SK-N-SH (cell line): ENCODE measurements at regions not wholly inside any gene's neighbourhood (a gene's known extent, or its start where the extent isn't known, plus 50 kb on each side); places are given as distances from the start of the nearest gene placed in this dataset.

Experiments used
- CTCF ChIA-PET: fragments of 300-600, 350-600 bp; formaldehyde crosslinking; extraction: SDS; loops from one replicate; lab custom pipeline; 2021; lab: Yijun Ruan, JAX
- POLR2A ChIA-PET: fragments of 350-600 bp; sonication (Branson Sonifier 250); formaldehyde crosslinking; extraction: SDS; loops from one replicate; lab custom pipeline; 2020; ENCODE audit warnings: antibody characterized with exemption, inconsistent platforms; lab: Yijun Ruan, JAX
- DNase-seq: peaks from one replicate; pipeline ENCODE4 v3.0.0; 2012
- H2AFZ ChIP-seq: fragments of 200-600 bp; sonication (generic); 2 replicates; pipeline ENCODE4 v1.8.1; 2016; ENCODE audit warnings: antibody characterized with exemption, mild to moderate bottlenecking, low read depth
- H3F3A ChIP-seq: fragments of 200-600 bp; sonication (generic); replicated peaks from 2 replicates; pipeline ENCODE3; 2016; ENCODE audit warnings: antibody characterized with exemption, mild to moderate bottlenecking; ENCODE audit not compliant: insufficient read depth
- H3K27ac ChIP-seq, 2 experiments: fragments of 200-500 bp in 1 of 2; fragments of 200-600 bp in 1 of 2; sonication (Bioruptor generic) in 1 of 2; sonication (generic), shearing (Covaris generic) in 1 of 2; 2 replicates each; pipeline versions ENCODE4 v1.5.1 to v1.6.1; 2014 to 2016; ENCODE audit warnings: low read depth in 2 of 2, inconsistent platforms in 1 of 2, low read length in 1 of 2, mild to moderate bottlenecking in 1 of 2, mixed read lengths in 1 of 2
- H3K27me3 ChIP-seq: fragments of 200-600 bp; sonication (generic), shearing (Covaris generic); 2 replicates; pipeline ENCODE4 v1.6.1; 2016; ENCODE audit warnings: mixed run types; ENCODE audit not compliant: insufficient read depth
- H3K36me3 ChIP-seq, 2 experiments: fragments of 200-500 bp in 1 of 2; fragments of 200-600 bp in 1 of 2; sonication (Bioruptor generic) in 1 of 2; sonication (generic) in 1 of 2; replicated peaks in 1 of 2; 2 replicates each; pipeline versions ENCODE3 to v1.5.1; 2014 to 2016; ENCODE audit warnings: low read length in 1 of 2, mild to moderate bottlenecking in 1 of 2; ENCODE audit not compliant: insufficient read depth in 2 of 2, control insufficient read depth in 1 of 2
- H3K4me1 ChIP-seq, 2 experiments: fragments of 200-500 bp in 1 of 2; fragments of 200-600 bp in 1 of 2; sonication (Bioruptor generic) in 1 of 2; sonication (generic), shearing (Covaris generic) in 1 of 2; 2 replicates each; pipeline versions ENCODE4 v1.5.1 to v1.6.1; 2014 to 2016; ENCODE audit warnings: low read depth in 1 of 2, low read length in 1 of 2, mixed run types in 1 of 2; ENCODE audit not compliant: insufficient read depth in 2 of 2, control insufficient read depth in 1 of 2
- H3K4me2 ChIP-seq: fragments of 200-600 bp; sonication (generic), shearing (Covaris generic); 2 replicates; pipeline ENCODE4 v1.6.1; 2017; ENCODE audit warnings: mixed run types
- H3K4me3 ChIP-seq, 2 experiments: fragments of 200-500 bp in 1 of 2; fragments of 200-600 bp in 1 of 2; sonication (Bioruptor generic) in 1 of 2; sonication (generic), shearing (Covaris generic) in 1 of 2; 2 replicates each; pipeline versions ENCODE4 v1.5.1 to v1.8.1; 2014 to 2016; ENCODE audit warnings: low read depth in 2 of 2, inconsistent platforms in 1 of 2, low read length in 1 of 2, mild to moderate bottlenecking in 1 of 2, mixed read lengths in 1 of 2, moderate library complexity in 1 of 2
- H3K79me2 ChIP-seq: fragments of 200-600 bp; sonication (generic); 2 replicates; pipeline ENCODE4 v1.8.1; 2017; ENCODE audit warnings: mild to moderate bottlenecking; ENCODE audit not compliant: insufficient read depth
- H3K9ac ChIP-seq: fragments of 200-600 bp; sonication (generic); 2 replicates; pipeline ENCODE4 v1.6.1; 2017; ENCODE audit warnings: mixed run types
- H3K9me2 ChIP-seq: fragments of 200-600 bp; sonication (generic); 2 replicates; pipeline ENCODE4 v1.6.1; 2017; ENCODE audit warnings: mixed run types
- H3K9me3 ChIP-seq: fragments of 200-600 bp; sonication (generic); 2 replicates; pipeline ENCODE4 v1.6.1; 2017; ENCODE audit warnings: mixed run types, mild to moderate bottlenecking, moderate library complexity
- H4K20me1 ChIP-seq: fragments of 200-600 bp; sonication (generic); 2 replicates; pipeline ENCODE4 v1.6.1; 2017; ENCODE audit warnings: mild to moderate bottlenecking, mixed run types; ENCODE audit not compliant: insufficient read depth
- FOSL2 ChIP-seq: IDR thresholded peaks from 2 replicates; pipeline ENCODE4 v1.4.0; 2012; ENCODE audit warnings: low read depth, mild to moderate bottlenecking, moderate library complexity, borderline replicate concordance
- FOXJ3 ChIP-seq: sonication (generic); formaldehyde crosslinking; IDR thresholded peaks from 2 replicates; pipeline ENCODE4 v1.5.1; 2020; ENCODE audit warnings: mild to moderate bottlenecking, missing genetic modification reagents
- FOXM1 ChIP-seq: IDR thresholded peaks from 2 replicates; pipeline ENCODE4 v1.4.0; 2012; ENCODE audit warnings: low read depth, mild to moderate bottlenecking
- GATA2 ChIP-seq: sonication (generic); formaldehyde crosslinking; IDR thresholded peaks from 2 replicates; pipeline ENCODE4 v1.5.0; 2020; ENCODE audit warnings: mild to moderate bottlenecking, missing genetic modification reagents
- JUND ChIP-seq: IDR thresholded peaks from 2 replicates; pipeline ENCODE4 v1.4.0; 2012
- MEF2A ChIP-seq: IDR thresholded peaks from 2 replicates; pipeline ENCODE4 v1.4.0; 2012; ENCODE audit warnings: low read depth, borderline replicate concordance
- NFIC ChIP-seq: IDR thresholded peaks from 2 replicates; pipeline ENCODE4 v1.4.0; 2012; ENCODE audit warnings: borderline replicate concordance
- RAD21 ChIP-seq: IDR thresholded peaks from 2 replicates; pipeline ENCODE4 v1.6.1; 2012; ENCODE audit warnings: mild to moderate bottlenecking, low read length
- RCOR1 ChIP-seq: fragments of 150-350 bp; IDR thresholded peaks from 2 replicates; pipeline ENCODE4 v1.6.1; 2017; ENCODE audit warnings: antibody characterized with exemption, low read length
- RXRA ChIP-seq: IDR thresholded peaks from 2 replicates; pipeline ENCODE4 v1.4.0; 2012; ENCODE audit warnings: low read depth, mild to moderate bottlenecking, borderline replicate concordance
- SIN3A ChIP-seq: IDR thresholded peaks from 2 replicates; pipeline ENCODE4 v1.6.1; 2012; ENCODE audit warnings: low read depth, mild to moderate bottlenecking, low read length, moderate library complexity, borderline replicate concordance
- TEAD4 ChIP-seq: IDR thresholded peaks from 2 replicates; pipeline ENCODE4 v1.4.0; 2012; ENCODE audit warnings: mild to moderate bottlenecking, borderline replicate concordance; ENCODE audit not compliant: insufficient read depth
- USF2 ChIP-seq: fragments of 150-350 bp; IDR thresholded peaks from 2 replicates; pipeline ENCODE4 v1.6.1; 2017; ENCODE audit warnings: antibody characterized with exemption, low read length, low read depth, borderline replicate concordance
- TF ChIP-seq, protein P1 (sequence below): IDR thresholded peaks from 2 replicates; pipeline ENCODE4 v1.4.0; 2012; ENCODE audit warnings: low read depth, borderline replicate concordance

DNA sequence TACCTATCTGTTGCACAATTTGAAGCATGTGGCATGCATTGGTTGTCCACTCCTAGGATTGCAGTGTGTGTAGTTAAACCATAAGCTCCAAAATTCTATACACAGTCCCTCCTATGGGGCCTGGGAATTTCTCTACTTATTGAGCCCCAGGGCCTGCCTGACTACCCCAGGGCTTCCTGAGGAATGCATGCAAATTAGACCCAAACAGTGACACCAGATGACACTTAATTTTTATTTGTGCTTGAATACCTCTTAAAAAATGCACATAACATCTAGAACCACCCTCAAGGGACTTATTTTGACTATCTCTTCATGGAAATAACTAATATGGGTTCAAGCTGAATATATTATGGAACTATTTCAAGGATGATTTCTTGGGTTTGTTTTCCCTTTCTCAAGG is 236.4 kb downstream of the PPP1R2C start:
- DNase-seq: no peak
- H3F3A ChIP-seq: no peaks in the 10 kb centered on the region
- H3K4me3 ChIP-seq: no peak overlapping the region
- H4K20me1 ChIP-seq: no peaks in the 10 kb centered on the region
- TF ChIP-seq SIN3A (no peak), FOXJ3 (no peak), RXRA (no peak), USF2 (no peak), NFIC (no peak), RCOR1 (no peak), FOXM1 (no peak), RAD21 (no peak)
- H3K36me3 ChIP-seq: no peaks in the 10 kb centered on the region
- no peak overlapping the region for H3K27ac ChIP-seq
- CTCF ChIA-PET: no interaction called here
- H3K9ac ChIP-seq: no peak overlapping the region
- H3K4me2 ChIP-seq: no peak overlapping the region
- H3K9me2 ChIP-seq: no peaks in the 10 kb centered on the region
- POLR2A ChIA-PET: no interaction called here
- no peak overlapping the region for H2AFZ ChIP-seq
- H3K4me1 ChIP-seq: no peaks in the 10 kb centered on the region
- no peaks in the 10 kb centered on the region for H3K9me3 ChIP-seq
- H3K79me2 ChIP-seq: no peaks in the 10 kb centered on the region
- no peaks in the 10 kb centered on the region for H3K27me3 ChIP-seq

GRCh38 chrX:42540146-42540545 is 237.8 kb downstream of the PPP1R2C start:
- no peak overlapping the region for H3K27ac ChIP-seq
- TF ChIP-seq, protein P1, sequence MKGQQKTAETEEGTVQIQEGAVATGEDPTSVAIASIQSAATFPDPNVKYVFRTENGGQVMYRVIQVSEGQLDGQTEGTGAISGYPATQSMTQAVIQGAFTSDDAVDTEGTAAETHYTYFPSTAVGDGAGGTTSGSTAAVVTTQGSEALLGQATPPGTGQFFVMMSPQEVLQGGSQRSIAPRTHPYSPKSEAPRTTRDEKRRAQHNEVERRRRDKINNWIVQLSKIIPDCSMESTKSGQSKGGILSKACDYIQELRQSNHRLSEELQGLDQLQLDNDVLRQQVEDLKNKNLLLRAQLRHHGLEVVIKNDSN: no peak
- no peak for TF ChIP-seq GATA2
- TF ChIP-seq JUND: no peak
- no peak for TF ChIP-seq RAD21
- TF ChIP-seq USF2: no peak
- TF ChIP-seq TEAD4: no peak
- TF ChIP-seq FOSL2: no peak
- TF ChIP-seq RXRA: no peak
- TF ChIP-seq NFIC: no peak
- no peak for TF ChIP-seq MEF2A
- H3K9me2 ChIP-seq: no peaks in the 10 kb centered on the region
- CTCF ChIA-PET: no interaction called here
- H3K9ac ChIP-seq: no peak overlapping the region
- H3K27me3 ChIP-seq: no peaks in the 10 kb centered on the region
- no peak overlapping the region for H3K4me2 ChIP-seq
- POLR2A ChIA-PET: no interaction called here
- H3K79me2 ChIP-seq: no peaks in the 10 kb centered on the region
- no peak for DNase-seq
- no peaks in the 10 kb centered on the region for H3K4me1 ChIP-seq
- H4K20me1 ChIP-seq: no peaks in the 10 kb centered on the region
- no peaks in the 10 kb centered on the region for H3K9me3 ChIP-seq
- no peak overlapping the region for H2AFZ ChIP-seq
- no peaks in the 10 kb centered on the region for H3K36me3 ChIP-seq
- H3F3A ChIP-seq: no peaks in the 10 kb centered on the region
- H3K4me3 ChIP-seq: no peak overlapping the region
